ENCODE measurements at regions not wholly inside any gene's neighbourhood (a gene's known extent, or its start where the extent isn't known, plus 50 kb on each side); places are given as distances from the start of the nearest gene placed in this dataset.

- 79% methylated on average over 3 of the region's 14 CpGs; no CpG with 5 or more reads in 1 of the 2 experiments for WGBS, 2 experiments (ENCODE audit: extremely low coverage in 2 of 2, insufficient read length in 1 of 2)
- Histone ChIP-seq H2AFZ (replicated peaks; ENCODE audit: low read length, poor library complexity) (no peak overlapping the region), H3K4me2 (ENCODE audit: low read depth, low read length) (no peak overlapping the region), H2AK5ac (ENCODE audit: low read depth, low read length) (no peak overlapping the region), H3K27ac (ENCODE audit: insufficient read depth, low read length) (no peak overlapping the region), H3K18ac (ENCODE audit: low read depth, low read length) (no peak overlapping the region), H3K56ac (ENCODE audit: extremely low read depth, insufficient read depth, low read length) (no peak overlapping the region), H2AK9ac (replicated peaks; ENCODE audit: low read depth, low read length, poor library complexity) (no peak overlapping the region), H3K9ac (ENCODE audit: low read depth, low read length) (no peak overlapping the region), H4K5ac (ENCODE audit: low read depth, low read length) (no peak overlapping the region), H4K20me1 (ENCODE audit: insufficient read depth, low read length) (no peaks in the 10 kb centered on the region), H2BK20ac (ENCODE audit: low read depth, low read length) (no peak overlapping the region), H3K4ac (ENCODE audit: low read depth, low read length) (no peak overlapping the region), H3K79me1 (ENCODE audit: low read depth in 1 of 2, low read length in 2 of 2) (no peaks in the 10 kb centered on the region), H3K14ac (replicated peaks; ENCODE audit: low read depth, low read length) (no peak overlapping the region), H3K23ac (ENCODE audit: low read depth, low read length) (no peak overlapping the region), H3K36me3 (ENCODE audit: control insufficient read depth, insufficient read depth, low read length) (no peaks in the 10 kb centered on the region), H3K27me3 (ENCODE audit: control insufficient read depth, insufficient read depth, low read length) (peaks cover 12% of the 10 kb centered on the region), H3K4me3 (ENCODE audit: insufficient read depth, low read depth, low read length) (no peak overlapping the region), H3K9me3 (ENCODE audit: control insufficient read depth, insufficient read depth, low read length) (peaks cover 5% of the 10 kb centered on the region; the same call in 1 of the 2 replicates), H4K8ac (ENCODE audit: low read depth in 2 of 2, low read length in 2 of 2) (no peak overlapping the region), H2BK5ac (ENCODE audit: low read depth, low read length, poor library complexity, severe bottlenecking) (no peak overlapping the region), H4K91ac (ENCODE audit: insufficient read depth, low read depth, low read length) (no peak overlapping the region), H3K9me1 (ENCODE audit: insufficient read depth, low read length) (no peaks in the 10 kb centered on the region), H3K4me1 (ENCODE audit: control insufficient read depth, insufficient read depth, low read length) (0 out of 2 replicates have a peak, but pooled peaks cover 3% of the 10 kb centered on the region), H2BK120ac (ENCODE audit: low read depth, low read length) (no peak overlapping the region), H2BK15ac (ENCODE audit: low read depth, low read length) (no peak overlapping the region)
- ATAC-seq (ENCODE audit: low read depth) (no peak), DNase-seq (no peak)
- intact Hi-C loops (cut with micrococcal nuclease), result no loop called here
- ChIA-PET POLR2A (ENCODE audit: unreplicated experiment) (no interaction called here), CTCF (no interaction called here)
- no TSS peak for BruUV-seq (replicated peaks)
- dilution Hi-C loops (cut with HindIII; ENCODE audit: low sequenced_read_pairs, unreplicated experiment), result no loop called here
- in situ Hi-C loops (cut with MboI; ENCODE audit: low sequenced_read_pairs), result no loop called here
- TF ChIP-seq CTCF (conservative IDR thresholded peaks at IDR 0.05; ENCODE audit: low read depth, low read length) (no peak), USF2 (IDR thresholded peaks at IDR 0.05; ENCODE audit: low read depth, low read length) (no peak), POLR2A (IDR thresholded peaks at IDR 0.05; ENCODE audit: low read depth, low read length) (no peak), MXI1 (IDR thresholded peaks at IDR 0.05; ENCODE audit: borderline replicate concordance, low read depth, low read length) (no peak), NFE2L2 (IDR thresholded peaks at IDR 0.05; ENCODE audit: low read depth, low read length) (no peak), ELK1 (IDR thresholded peaks at IDR 0.05; ENCODE audit: borderline replicate concordance, low read depth, low read length) (no peak), RAD21 (IDR thresholded peaks at IDR 0.05; ENCODE audit: low read length) (no peak)
Measured at GRCh38 chr6:165806126-165806810, 143.2 kb upstream of the PDE10A start.
